Right renal pelvis (tissue), 4 donors: ENCODE measurements at regions not wholly inside any gene's neighbourhood (a gene's known extent, or its start where the extent isn't known, plus 50 kb on each side); places are given as distances from the start of the nearest gene placed in this dataset.
"Not testable (repeated sequence)": the region's sequence is repeated elsewhere in the genome, so short reads cannot be mapped to it uniquely, and the experiment has no call there.

Experiments used
- DNase-seq, 4 donors: peaks; one replicate each; pipeline ENCODE4 v3.0.0-alpha.2; 2013; ENCODE audit warnings: low read depth in 4 of 4, low spot score in 3 of 4, missing footprints in 1 of 4

DNA sequence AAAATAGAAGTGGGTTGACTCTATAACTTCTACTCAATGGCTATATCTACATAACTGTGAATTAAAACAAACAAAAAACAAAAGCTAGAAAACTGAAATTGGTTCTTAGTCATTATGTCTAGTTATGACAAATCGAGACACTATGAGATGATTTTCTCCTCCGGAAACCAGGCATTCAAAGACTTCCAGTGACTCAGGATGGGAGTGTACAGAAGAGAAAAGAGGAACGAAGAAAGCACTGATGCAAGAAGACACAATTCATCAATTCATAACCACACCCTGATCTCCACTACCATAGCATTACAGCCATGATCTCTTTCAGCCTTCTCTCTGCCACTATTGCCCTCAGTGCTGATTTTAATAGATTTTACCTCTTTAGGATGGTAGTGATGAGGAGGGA, 253.6 kb downstream of the CBLL2 start:
- no peak for DNase-seq

- DNase-seq: no peak
Measured at GRCh38 chrX:22527302-22527701, 254.6 kb downstream of the CBLL2 start.

DNA sequence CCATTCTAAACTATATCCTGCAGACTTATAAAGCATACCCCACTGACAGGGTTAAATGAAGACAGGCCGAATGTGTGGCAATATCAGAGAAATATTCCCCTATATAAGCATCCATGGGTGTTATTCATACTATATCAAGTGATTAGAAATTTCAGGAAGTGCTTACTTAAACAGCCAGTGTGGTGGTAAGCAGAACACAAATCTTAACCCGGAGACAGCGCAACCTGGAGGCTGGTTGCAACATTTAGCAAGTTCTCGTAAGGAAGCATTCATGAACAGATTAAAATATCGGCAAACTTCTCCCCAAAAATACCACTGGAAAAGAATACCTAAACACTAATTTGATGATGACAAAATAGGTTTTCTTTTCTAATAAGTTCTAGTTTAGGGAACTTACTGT, 261.2 kb downstream of the CBLL2 start:
- DNase-seq: no peak

DNA sequence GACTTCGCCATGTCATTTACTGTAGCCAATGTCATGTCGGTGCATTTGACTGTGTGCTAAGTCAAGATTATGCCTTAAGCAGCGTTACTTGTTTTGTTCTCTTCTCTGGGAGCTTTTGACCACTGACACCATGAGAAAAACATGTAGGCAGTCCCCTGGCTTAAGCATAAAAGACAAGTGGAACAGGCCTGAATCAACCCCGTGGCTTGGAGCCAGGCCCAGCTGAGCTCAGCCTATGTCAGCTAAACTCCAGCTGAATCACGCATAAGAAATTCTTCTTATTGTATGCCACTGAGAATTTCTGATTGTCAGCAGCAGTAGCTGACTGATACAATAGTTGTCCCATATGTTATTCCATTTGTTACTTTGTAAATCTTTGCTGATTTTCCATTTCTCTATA, 261.9 kb downstream of the CBLL2 start:
- no peak for DNase-seq

DNA sequence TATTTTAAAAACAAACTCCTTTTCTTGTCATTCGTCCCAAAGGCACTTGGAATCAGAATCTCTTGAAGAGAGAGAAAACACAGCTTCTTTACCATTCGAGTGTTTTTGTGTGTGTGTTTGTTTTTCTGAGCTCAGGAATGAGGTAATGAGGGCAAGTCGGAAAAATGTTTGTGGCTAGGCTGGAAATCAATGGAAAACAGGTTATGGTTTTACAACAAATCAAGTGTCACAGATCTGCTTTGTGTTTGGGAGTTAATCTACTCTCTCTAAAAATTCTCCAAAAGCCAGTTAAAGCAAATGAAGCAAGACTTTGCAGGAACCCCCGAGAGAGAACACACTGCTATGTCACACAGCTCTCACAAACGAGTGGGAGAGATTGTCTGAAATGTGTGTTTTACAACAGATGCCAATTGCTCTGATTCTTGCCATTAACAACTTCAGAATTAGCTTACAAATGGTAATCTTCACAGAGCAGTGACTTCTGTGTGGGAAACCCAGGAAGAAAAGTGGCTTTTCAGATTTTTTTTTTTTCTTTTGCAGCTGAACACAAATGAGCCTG, 264.1 kb downstream of the CBLL2 start:
- no peak for DNase-seq

GRCh38 chrX:22538580-22538979, 265.9 kb downstream of the CBLL2 start:
- no peak for DNase-seq

DNA sequence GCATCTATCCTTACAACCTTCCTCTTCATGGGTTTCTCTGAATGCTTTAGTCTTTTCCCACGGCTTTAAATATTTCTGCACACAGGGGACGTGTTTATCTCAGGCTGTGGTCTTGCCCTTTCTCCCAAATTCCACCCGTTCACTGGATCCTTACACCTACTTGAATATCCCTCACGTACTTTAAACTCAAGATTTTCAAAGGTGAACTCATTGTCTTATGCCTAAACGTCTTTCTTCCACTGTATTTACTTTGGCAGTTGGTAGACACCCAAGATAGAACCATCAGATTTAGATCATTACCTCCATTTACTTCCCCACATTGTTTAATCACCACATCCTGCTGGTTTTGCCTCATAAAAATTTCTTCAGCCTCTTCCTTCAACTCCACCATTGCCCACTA, 269.2 kb downstream of the CBLL2 start:
- DNase-seq: no peak

- no peak for DNase-seq
Measured at GRCh38 chrX:22542641-22543040, 269.9 kb downstream of the CBLL2 start.

DNA sequence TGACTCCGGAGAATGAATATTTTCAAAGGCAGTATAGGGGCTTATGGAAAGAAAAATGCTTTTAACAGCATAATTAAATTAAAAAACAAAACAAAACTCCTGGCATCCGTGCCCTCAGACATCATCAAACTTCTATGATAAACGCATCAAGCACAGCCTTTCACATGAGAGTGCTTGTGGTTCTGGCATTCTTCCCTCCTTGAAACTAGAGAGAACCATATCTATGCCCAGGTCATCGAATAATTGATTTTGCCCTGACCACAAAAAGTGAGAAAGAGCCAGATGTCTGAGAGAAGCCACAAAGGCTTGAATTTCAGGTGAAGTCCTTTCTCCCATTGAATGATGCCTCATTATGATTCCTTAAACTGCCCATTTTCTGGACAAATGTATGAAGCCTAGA, 286.8 kb downstream of the CBLL2 start:
- DNase-seq: no peak

DNA sequence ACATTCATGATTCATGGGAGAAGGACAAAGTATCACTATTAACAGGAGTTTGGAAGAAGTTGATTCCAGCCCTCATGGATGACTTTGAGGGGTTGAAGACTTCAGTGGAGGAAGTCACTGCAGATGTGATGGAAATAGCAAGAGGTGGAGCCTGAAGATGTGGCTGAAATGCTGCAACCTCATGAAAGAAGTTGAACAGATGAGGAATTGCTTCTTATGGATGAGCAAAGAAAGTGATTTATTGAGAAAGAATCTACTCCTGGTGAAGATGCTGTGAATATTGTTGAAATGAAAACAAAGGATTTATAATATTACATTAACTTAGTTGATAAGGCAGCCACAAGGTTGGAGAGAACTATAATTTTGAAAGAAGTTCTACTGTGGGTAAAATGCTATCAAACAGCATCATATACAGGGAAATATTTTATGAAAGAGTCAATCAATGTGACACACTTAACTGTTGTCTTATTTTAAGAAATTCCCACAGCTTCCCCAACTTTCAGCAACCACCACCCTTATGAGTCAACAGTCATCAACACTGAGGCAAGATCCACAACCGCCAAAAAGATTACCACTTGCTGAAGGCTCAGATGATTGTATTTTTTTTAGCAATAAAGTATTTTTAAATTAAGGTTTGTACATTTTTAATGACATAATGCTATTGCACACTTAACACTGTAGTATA, 302.6 kb downstream of the CBLL2 start:
- no peak for DNase-seq

- DNase-seq: no peak
Measured at GRCh38 chrX:22577181-22577580, 304.5 kb downstream of the CBLL2 start.

- DNase-seq: no peak
Measured at GRCh38 chrX:22585831-22586230, 313.1 kb downstream of the CBLL2 start.

DNA sequence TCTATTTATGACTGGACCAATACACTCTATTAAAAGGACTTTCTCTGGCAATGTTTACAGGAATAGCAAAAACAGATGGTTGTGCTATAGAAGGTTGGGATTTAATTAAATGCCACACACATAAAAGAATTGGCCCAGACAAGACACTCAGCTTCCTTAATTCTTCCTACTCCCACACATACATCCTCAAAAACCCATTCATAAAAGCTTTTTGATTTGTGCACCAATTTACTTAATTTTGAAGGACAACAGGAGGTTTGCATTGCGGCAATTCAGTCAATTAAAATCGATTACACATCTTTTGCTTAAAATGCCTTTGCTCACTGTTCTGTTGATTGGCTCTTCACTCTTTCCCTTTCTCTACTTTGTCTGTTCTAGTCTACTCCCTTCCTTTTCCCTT, 317.1 kb downstream of the CBLL2 start:
- no peak for DNase-seq

- DNase-seq: no peak
Measured at GRCh38 chrX:22594766-22595165, 322.1 kb downstream of the CBLL2 start.

DNA sequence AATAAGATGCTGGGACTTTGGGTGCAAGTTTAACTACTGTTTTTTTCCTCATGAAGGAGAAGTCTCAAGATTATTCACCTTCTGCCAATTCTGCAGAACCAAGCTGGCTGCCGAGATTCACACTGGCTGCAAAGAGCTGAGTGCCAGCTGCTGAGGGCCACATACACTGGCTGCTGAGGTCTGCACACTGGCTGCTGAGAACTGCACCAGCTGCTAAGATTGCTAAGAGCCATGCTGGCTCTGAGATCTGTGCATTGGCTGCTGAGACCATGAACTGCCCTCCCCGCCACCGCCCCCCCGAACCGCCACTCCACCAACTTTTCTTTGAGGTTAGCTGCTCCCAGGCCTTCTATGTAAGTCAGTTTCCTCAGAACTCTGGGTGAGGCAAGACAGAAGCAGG, 330.3 kb downstream of the CBLL2 start:
- DNase-seq: no peak

DNA sequence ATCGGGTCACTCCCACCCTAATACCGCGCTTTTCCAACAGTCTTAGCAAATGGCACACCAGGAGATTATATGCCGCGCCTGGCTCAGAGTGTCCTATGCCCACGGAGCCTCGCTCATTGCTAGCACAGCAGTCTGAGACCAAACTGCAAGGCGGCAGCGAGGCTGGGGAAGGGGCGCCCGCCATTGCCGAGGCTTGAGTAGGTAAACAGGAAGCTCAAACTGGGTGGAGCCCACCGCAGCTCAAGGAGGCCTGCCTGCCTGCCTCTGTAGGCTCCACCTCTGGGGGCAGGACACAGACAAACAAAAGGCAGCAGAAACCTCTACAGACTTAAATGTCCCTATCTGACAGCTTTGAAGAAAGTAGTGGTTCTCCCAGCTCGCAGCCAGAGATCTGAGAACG, 336.7 kb downstream of the CBLL2 start:
- DNase-seq: not testable (repeated sequence)

GRCh38 chrX:22616867-22617266, 344.2 kb downstream of the CBLL2 start:
- DNase-seq: no peak

DNA sequence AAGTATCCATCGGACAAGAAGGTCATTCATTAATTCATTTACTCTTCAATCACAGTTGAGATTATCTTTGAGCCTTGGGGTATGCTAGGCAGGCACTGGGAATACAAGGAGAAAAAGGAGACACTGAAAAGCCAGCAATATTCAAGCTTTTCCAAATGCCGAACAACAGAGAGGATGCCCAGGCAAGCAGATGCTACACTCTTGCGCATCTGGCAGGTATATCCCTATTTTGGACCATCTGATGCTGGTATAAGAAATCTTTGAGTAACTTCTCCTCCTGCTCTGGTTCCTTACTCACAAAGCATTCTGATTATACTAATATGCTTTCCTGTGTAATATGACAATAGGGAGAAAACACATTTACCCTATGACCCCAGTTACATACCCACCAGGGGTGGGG, 354.9 kb downstream of the CBLL2 start:
- DNase-seq: no peak

- DNase-seq: no peak
Measured at GRCh38 chrX:22628275-22628674, 355.6 kb downstream of the CBLL2 start.

DNA sequence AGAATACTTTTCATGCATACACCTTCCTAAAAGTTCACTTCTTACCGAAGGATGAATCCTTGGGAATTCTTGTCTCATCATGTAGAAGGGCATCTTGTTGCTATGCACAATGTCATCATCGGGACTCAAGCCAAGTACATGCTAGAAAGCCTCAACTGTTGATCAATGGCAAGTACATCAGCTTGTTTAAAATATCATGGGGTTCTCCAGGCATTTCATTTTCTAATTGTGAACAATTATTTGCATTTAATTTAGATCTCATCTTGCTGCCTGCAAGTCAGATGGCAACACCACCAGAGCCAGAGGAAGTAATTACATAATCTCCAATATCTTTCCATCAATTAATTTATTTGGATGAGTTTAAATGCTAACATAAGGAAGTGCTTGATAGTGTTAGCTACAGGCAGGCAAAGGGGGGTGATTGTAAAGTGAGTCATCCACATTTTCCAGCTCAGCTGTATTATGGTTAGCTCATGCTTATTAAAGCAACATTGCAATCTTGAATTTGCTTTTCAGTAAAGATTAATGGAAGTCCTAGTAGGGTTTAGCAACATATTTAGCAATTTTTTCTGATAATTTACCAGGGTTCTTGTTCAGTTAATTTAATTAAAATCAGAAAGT, 356.5 kb downstream of the CBLL2 start:
- DNase-seq: no peak

- DNase-seq: no peak
Measured at GRCh38 chrX:22634083-22634482, 361.4 kb downstream of the CBLL2 start.

- no peak for DNase-seq
Measured at GRCh38 chrX:22634751-22635150, 362.0 kb downstream of the CBLL2 start.
